ENCODE measurements at regions not wholly inside any gene's neighbourhood (a gene's known extent, or its start where the extent isn't known, plus 50 kb on each side); places are given as distances from the start of the nearest gene placed in this dataset.

DNA sequence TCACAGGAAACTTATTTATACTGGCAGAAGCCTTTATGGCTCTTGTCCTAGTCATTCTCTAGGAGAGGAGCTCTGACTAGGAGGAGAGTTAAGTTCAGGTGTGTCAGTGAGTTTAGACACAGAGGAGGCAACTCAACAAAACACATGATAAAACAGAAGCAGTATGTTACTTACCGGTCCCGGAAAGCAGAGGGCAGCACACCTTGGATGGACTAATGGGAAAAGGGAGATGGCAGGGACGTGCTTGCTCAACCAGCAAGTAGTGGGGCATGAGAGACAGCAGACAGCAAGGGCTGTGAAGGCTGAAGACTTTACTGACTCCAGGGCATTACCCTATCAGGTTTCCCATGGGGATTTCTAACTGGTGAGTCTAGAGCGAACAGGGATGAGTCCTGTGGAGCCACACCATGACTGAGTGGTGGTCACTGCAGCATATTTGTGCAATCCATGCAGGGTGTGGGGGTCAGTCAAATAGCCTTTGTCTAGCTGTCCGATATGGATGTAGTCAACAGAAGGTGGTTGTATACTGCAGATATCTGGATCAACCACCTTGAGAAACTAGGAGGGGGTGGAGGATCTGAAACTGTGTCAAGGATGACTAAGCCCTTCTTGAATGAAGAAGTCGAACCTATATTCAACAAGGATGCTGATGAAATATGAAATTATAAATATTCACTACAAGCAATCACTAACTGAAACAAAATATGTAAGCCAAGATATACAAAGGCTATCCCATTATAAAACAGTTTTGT is 596.3 kb upstream of the CHRM3 start:
- ATAC-seq (no peak), FAIRE-seq (no peak), DNase-seq (ENCODE audit: extremely low read depth in 1 of 4, low spot score in 3 of 4) (no peak)
- no peak overlapping the region for H3K9ac ChIP-seq (ENCODE audit: insufficient read depth in 1 of 2, low read depth in 2 of 2, low read length in 2 of 2)
- 3% methylated on average over 6 of the region's 6 CpGs for WGBS (ENCODE audit: insufficient coverage, low coverage, missing lambda C conversion rate)
- H3K79me2 ChIP-seq (ENCODE audit: control insufficient read depth, insufficient read depth, low read length): no peaks in the 10 kb centered on the region
- intact Hi-C loops (cut with micrococcal nuclease) (no loop called here), in situ Hi-C loops (cut with MboI) (no loop called here)
- no peaks in the 10 kb centered on the region; the same call in none of the 2 replicates for H3K9me3 ChIP-seq (replicated peaks; ENCODE audit: control insufficient read depth, insufficient read depth, low read depth, low read length)
- no peaks in the 10 kb centered on the region for H3K36me3 ChIP-seq (ENCODE audit: control insufficient read depth, insufficient read depth, low read length)
- no peaks in the 10 kb centered on the region for H3K9me1 ChIP-seq (ENCODE audit: control insufficient read depth, insufficient read depth, low read length)
- H4K20me1 ChIP-seq (replicated peaks; ENCODE audit: control insufficient read depth, insufficient read depth, low read length): no peaks in the 10 kb centered on the region
- POLR2A ChIA-PET: no interaction called here
- no peaks in the 10 kb centered on the region for H3K4me1 ChIP-seq (replicated peaks in 1 of 2; ENCODE audit: control insufficient read depth in 2 of 2, insufficient read depth in 2 of 2, low read length in 2 of 2)
- CTCF ChIA-PET (ENCODE audit: low intra/inter-chr PET ratio): no interaction called here
- no peaks in the 10 kb centered on the region for H3K27me3 ChIP-seq (ENCODE audit: control insufficient read depth in 2 of 2, insufficient read depth in 2 of 2, low read length in 2 of 2)
- no peak overlapping the region for H3K4me3 ChIP-seq
- no TSS peak for BruUV-seq (replicated peaks)
- H3K4me2 ChIP-seq (ENCODE audit: insufficient read depth, low read length): no peak overlapping the region
- no peak overlapping the region for H2AFZ ChIP-seq (ENCODE audit: low read depth, low read length)
- TF ChIP-seq PHB (CRISPR knock-in tag; IDR thresholded peaks at IDR 0.05): no peak
- no peak for TF ChIP-seq SP2 (IDR thresholded peaks at IDR 0.05; ENCODE audit: extremely low read depth, low read depth, low read length, poor library complexity, severe bottlenecking)
- TF ChIP-seq, protein P1, sequence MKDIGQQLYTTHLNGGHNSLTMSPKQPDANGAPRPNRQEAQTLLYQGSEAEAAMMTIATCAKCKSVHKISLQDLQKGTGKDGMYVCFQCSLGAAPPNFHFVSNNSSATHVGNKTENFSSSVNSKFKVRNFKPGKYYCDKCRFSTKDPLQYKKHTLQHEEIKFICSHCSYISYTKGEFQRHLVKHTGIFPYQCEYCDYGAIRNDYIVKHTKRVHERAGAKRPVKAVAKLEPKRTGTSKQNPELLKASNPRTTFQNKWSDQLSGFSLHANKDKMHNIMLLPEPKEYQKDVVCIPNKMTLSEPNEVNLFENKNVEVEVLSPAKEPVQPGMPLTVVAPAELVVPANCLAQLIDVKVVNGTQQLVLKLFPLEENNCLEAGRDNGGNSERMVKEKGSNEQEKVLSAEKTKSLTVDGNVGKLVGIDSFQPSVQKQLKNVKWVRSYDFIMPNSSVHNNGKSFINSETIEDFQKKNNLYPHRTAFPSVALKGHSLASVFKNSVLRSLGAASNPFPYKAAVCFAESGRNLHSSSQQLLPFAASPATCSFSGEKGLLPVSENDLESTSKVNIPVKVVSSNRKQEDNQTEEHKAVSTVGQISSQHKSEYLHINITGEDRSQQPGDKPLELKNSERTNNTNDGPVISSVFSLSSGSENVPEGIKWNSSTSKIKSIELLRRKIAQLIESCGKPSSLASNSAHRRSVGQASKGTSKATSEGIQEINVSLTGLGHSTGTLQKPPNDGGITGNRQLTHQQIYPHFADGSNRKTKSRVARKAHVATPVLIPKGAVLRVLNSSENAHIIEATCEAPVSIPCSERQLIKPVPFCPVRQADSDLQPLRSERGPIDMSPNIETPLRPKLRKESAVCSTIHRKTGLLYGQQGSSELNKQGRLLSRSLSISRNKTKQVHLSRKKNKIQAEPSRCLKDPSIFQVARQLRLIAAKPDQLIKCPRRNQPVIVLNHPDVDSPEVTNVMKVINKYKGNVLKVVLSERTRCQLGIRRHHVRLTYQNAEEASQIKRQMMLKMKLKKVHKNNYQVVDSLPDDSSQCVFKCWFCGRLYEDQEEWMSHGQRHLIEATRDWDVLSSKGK (CRISPR knock-in tag; IDR thresholded peaks at IDR 0.05): no peak
- no peak for TF ChIP-seq NFXL1 (CRISPR knock-in tag; IDR thresholded peaks at IDR 0.05)
- no peak for TF ChIP-seq ZSCAN29 (IDR thresholded peaks at IDR 0.05)
- no peak for TF ChIP-seq ILK (tag; IDR thresholded peaks at IDR 0.05; ENCODE audit: borderline replicate concordance, low read depth)
- H3K27ac ChIP-seq (ENCODE audit: extremely low read depth, low read depth, low read length): no peak overlapping the region

Measured in K562 (cell line).